K562 (cell line): ENCODE measurements at regions not wholly inside any gene's neighbourhood (a gene's known extent, or its start where the extent isn't known, plus 50 kb on each side); places are given as distances from the start of the nearest gene placed in this dataset.

Experiments used
- ATAC-seq: fragments of 200-7000 bp; cut with Tn5 transposase; 3 replicates; pipeline ENCODE4 v1.9.1; 2020; ENCODE audit warnings: moderate library complexity
- BruUV-seq: library from RNA; stranded (reverse); fragments of 400-500 nt; replicated peaks from 2 replicates; lab custom pipeline; 2021; lab: Mats Ljungman, UMichigan
- CTCF ChIA-PET: fragments of 300-600 bp; formaldehyde crosslinking; extraction: SDS; loops from one replicate; lab custom pipeline; 2021; ENCODE audit warnings: low intra/inter-chr PET ratio; lab: Yijun Ruan, JAX
- POLR2A ChIA-PET: fragments of 300-600, 350-650 bp; sonication (Branson Sonifier 250); formaldehyde crosslinking; extraction: SDS; loops from one replicate; lab custom pipeline; 2021; ENCODE audit warnings: antibody characterized with exemption, inconsistent platforms; lab: Yijun Ruan, JAX
- DNase-seq, 4 experiments: peaks; one replicate each; pipeline versions ENCODE4 v3.0.0 to v3.0.0-alpha.2; 2011 to 2018; ENCODE audit warnings: low spot score in 3 of 4, mixed read lengths in 3 of 4; ENCODE audit errors: extremely low read depth in 1 of 4
- FAIRE-seq: peaks from 2 replicates; lab custom pipeline; 2011; peaks lifted over from hg19 to GRCh38; lab: Jason Lieb, UNC
- H2AFZ ChIP-seq: 2 replicates; pipeline ENCODE4 v1.6.0; 2011; ENCODE audit warnings: low read depth, low read length, control low read depth, inconsistent platforms
- H3K27ac ChIP-seq: fragments of 200-600 bp; 3 replicates; pipeline ENCODE4 v1.8.0; 2011; ENCODE audit warnings: low read depth, mild to moderate bottlenecking, control low read depth, inconsistent platforms, low read length, moderate library complexity, mixed read lengths; ENCODE audit errors: extremely low read depth
- H3K27me3 ChIP-seq, 2 experiments: fragments of 300-600 bp in 1 of 2; 2 replicates in 1 of 2; 3 replicates in 1 of 2; pipeline versions ENCODE4 v1.6.0 to v1.8.0; 2011; ENCODE audit warnings: inconsistent platforms in 2 of 2, low read length in 2 of 2, mild to moderate bottlenecking in 1 of 2, mixed read lengths in 1 of 2, moderate library complexity in 1 of 2; ENCODE audit not compliant: control insufficient read depth in 2 of 2, insufficient read depth in 2 of 2
- H3K36me3 ChIP-seq: fragments of 300-600 bp; 3 replicates; pipeline ENCODE4 v1.8.0; 2011; ENCODE audit warnings: mild to moderate bottlenecking, low read length, inconsistent platforms; ENCODE audit not compliant: control insufficient read depth, insufficient read depth
- H3K4me1 ChIP-seq, 2 experiments: fragments of 200-600 bp in 1 of 2; replicated peaks in 1 of 2; 2 replicates in 1 of 2; 3 replicates in 1 of 2; pipeline versions ENCODE4 v1.5.1 to v1.8.0; 2011; ENCODE audit warnings: inconsistent platforms in 2 of 2, low read length in 2 of 2, mild to moderate bottlenecking in 1 of 2, mixed read lengths in 1 of 2, moderate library complexity in 1 of 2; ENCODE audit not compliant: control insufficient read depth in 2 of 2, insufficient read depth in 2 of 2
- H3K4me2 ChIP-seq: 2 replicates; pipeline ENCODE4 v1.6.1; 2011; ENCODE audit warnings: low read length, control low read depth, inconsistent platforms, mixed read lengths; ENCODE audit not compliant: insufficient read depth
- H3K4me3 ChIP-seq: fragments of 200-600 bp; sonication (generic), shearing (Covaris generic); 2 replicates; pipeline ENCODE4 v1.5.1; 2016; ENCODE audit warnings: control low read depth, inconsistent platforms
- H3K79me2 ChIP-seq: fragments of 200-600 bp; 3 replicates; pipeline ENCODE4 v1.8.0; 2011; ENCODE audit warnings: low read length, inconsistent platforms; ENCODE audit not compliant: control insufficient read depth, insufficient read depth
- H3K9ac ChIP-seq, 2 experiments: 2 replicates each; pipeline versions ENCODE4 v1.6.0 to v1.6.1; 2011; ENCODE audit warnings: low read depth in 2 of 2, low read length in 2 of 2, control low read depth in 1 of 2, inconsistent platforms in 1 of 2, mild to moderate bottlenecking in 1 of 2, mixed read lengths in 1 of 2; ENCODE audit not compliant: insufficient read depth in 1 of 2
- H3K9me1 ChIP-seq: one replicate; pipeline ENCODE4 v1.6.0; 2011; ENCODE audit warnings: inconsistent platforms, mild to moderate bottlenecking, low read length, moderate library complexity; ENCODE audit not compliant: control insufficient read depth, insufficient read depth
- H3K9me3 ChIP-seq: replicated peaks from 2 replicates; pipeline ENCODE4 v1.5.1; 2011; ENCODE audit warnings: low read depth, low read length, inconsistent platforms; ENCODE audit not compliant: control insufficient read depth, insufficient read depth
- H4K20me1 ChIP-seq: replicated peaks from 2 replicates; pipeline ENCODE4 v1.6.1; 2011; ENCODE audit warnings: low read length, inconsistent platforms, mixed read lengths; ENCODE audit not compliant: control insufficient read depth, insufficient read depth
- CXXC5 ChIP-seq: fragments of 250-450 bp; sonication (Bioruptor Pico); IDR thresholded peaks from 2 replicates; pipeline ENCODE4 v1.8.0; 2022; ENCODE audit warnings: inconsistent platforms, mild to moderate bottlenecking, moderate library complexity
- FOXA3 ChIP-seq, 2 experiments: fragments of 450-650 bp in 1 of 2; sonication (generic) in 1 of 2; formaldehyde crosslinking; IDR thresholded peaks in 1 of 2; conservative IDR thresholded peaks in 1 of 2; 2 replicates each; pipeline versions ENCODE4 v1.4.0 to v1.8.0; 2020 to 2022; ENCODE audit warnings: mild to moderate bottlenecking in 2 of 2, missing genetic modification reagents in 1 of 2
- GABPB1 ChIP-seq: sonication (generic); formaldehyde crosslinking; IDR thresholded peaks from 2 replicates; pipeline ENCODE4 v1.8.0; 2022; ENCODE audit warnings: mild to moderate bottlenecking, missing genetic modification reagents
- GATA2 ChIP-seq: sonication (generic); formaldehyde crosslinking; IDR thresholded peaks from 2 replicates; pipeline ENCODE4 v1.4.0; 2020; ENCODE audit warnings: mild to moderate bottlenecking, missing genetic modification reagents
- JUNB ChIP-seq: fragments of 450-650 bp; formaldehyde crosslinking; conservative IDR thresholded peaks from 2 replicates; pipeline ENCODE4 v1.4.0; 2020; ENCODE audit warnings: mild to moderate bottlenecking
- KLF13 ChIP-seq: fragments of 450-650 bp; IDR thresholded peaks from 2 replicates; pipeline ENCODE4 v1.6.1; 2016; ENCODE audit warnings: missing genetic modification characterization, low read depth, mild to moderate bottlenecking, missing compliant biosample characterization, moderate library complexity, borderline replicate concordance
- MYNN ChIP-seq, 2 experiments: sonication (generic); formaldehyde crosslinking in 1 of 2; IDR thresholded peaks; 2 replicates each; pipeline versions ENCODE4 v1.5.0 to v1.6.1; 2016 to 2020; ENCODE audit warnings: antibody characterized with exemption in 1 of 2, missing genetic modification reagents in 1 of 2
- NCOR1 ChIP-seq: fragments of 450-650 bp; IDR thresholded peaks from 2 replicates; pipeline ENCODE4 v1.6.1; 2016; ENCODE audit warnings: mild to moderate bottlenecking, moderate library complexity
- PURB ChIP-seq: sonication (generic); formaldehyde crosslinking; IDR thresholded peaks from 2 replicates; pipeline ENCODE4 v1.9.0; 2021; ENCODE audit warnings: low read depth, mild to moderate bottlenecking, missing genetic modification reagents
- TAF15 ChIP-seq: fragments of 200-400 bp; formaldehyde crosslinking; IDR thresholded peaks from 2 replicates; pipeline ENCODE4 v1.6.1; 2017; ENCODE audit warnings: mild to moderate bottlenecking, low read depth, low read length, moderate library complexity
- TGIF2 ChIP-seq: sonication (generic); formaldehyde crosslinking; IDR thresholded peaks from 2 replicates; pipeline ENCODE4 v1.8.1; 2022; ENCODE audit warnings: mild to moderate bottlenecking, missing genetic modification reagents, moderate library complexity
- XRCC5 ChIP-seq: fragments of 200-400 bp; formaldehyde crosslinking; IDR thresholded peaks from 2 replicates; pipeline ENCODE4 v1.6.1; 2017; ENCODE audit warnings: low read depth, mild to moderate bottlenecking, low read length
- ZNF121 ChIP-seq: sonication (generic); formaldehyde crosslinking; conservative IDR thresholded peaks from 2 replicates; pipeline ENCODE4 v1.8.0; 2022; ENCODE audit warnings: missing genetic modification reagents
- ZNF184 ChIP-seq: sonication (generic); formaldehyde crosslinking; IDR thresholded peaks from 2 replicates; pipeline ENCODE4 v1.5.0; 2020; ENCODE audit warnings: missing genetic modification reagents
- ZNF24 ChIP-seq: fragments of 450-650 bp; IDR thresholded peaks from 2 replicates; pipeline ENCODE4 v1.6.1; 2016
- ZNF354B ChIP-seq: fragments of 250-450 bp; sonication (Bioruptor Pico); IDR thresholded peaks from 2 replicates; pipeline ENCODE4 v1.4.0; 2020
- ZNF431 ChIP-seq: sonication (generic); formaldehyde crosslinking; IDR thresholded peaks from 2 replicates; pipeline ENCODE4 v1.8.0; 2022; ENCODE audit warnings: mild to moderate bottlenecking, missing genetic modification reagents
- ZNF76 ChIP-seq: fragments of 250-450 bp; sonication (Bioruptor Pico); IDR thresholded peaks from 2 replicates; pipeline ENCODE4 v1.4.0; 2020; ENCODE audit warnings: mild to moderate bottlenecking, moderate library complexity, borderline replicate concordance
- ZNF764 ChIP-seq: fragments of 250-450 bp; sonication (Bioruptor Pico); IDR thresholded peaks from 2 replicates; pipeline ENCODE4 v1.4.0; 2020; ENCODE audit warnings: low read depth, mild to moderate bottlenecking, moderate library complexity
- WGBS: fragments of 100-300 bp; shearing (Covaris generic); methylation state at CpG from one replicate; pipeline ENCODE4 v1.1.6; 2016; ENCODE audit warnings: low coverage, mixed read lengths; ENCODE audit not compliant: insufficient coverage; ENCODE audit errors: missing lambda C conversion rate; 5-methylcytosine and 5-hydroxymethylcytosine counted together
- in situ Hi-C: fragments of 300-500 bp; cut with MboI; formaldehyde crosslinking; loops from 4 replicates; pipeline ENCODE4 v1.15.0; 2018; ENCODE audit warnings: inconsistent platforms, mixed read lengths
- intact Hi-C: fragments of 100-400 bp; cut with micrococcal nuclease; formaldehyde crosslinking; loops from 2 replicates; pipeline ENCODE4 v1.14.2; 2022
- TF ChIP-seq, protein P1 (sequence below): fragments of 450-650 bp; IDR thresholded peaks from 2 replicates; pipeline ENCODE4 v1.6.1; 2016; ENCODE audit warnings: missing biosample characterization, missing genetic modification characterization
- TF ChIP-seq, protein P2 (sequence below), 2 experiments: fragments of 450-650 bp; conservative IDR thresholded peaks; 2 replicates each; pipeline ENCODE4 v1.6.1; 2017; ENCODE audit warnings: mild to moderate bottlenecking in 2 of 2, moderate library complexity in 2 of 2

DNA sequence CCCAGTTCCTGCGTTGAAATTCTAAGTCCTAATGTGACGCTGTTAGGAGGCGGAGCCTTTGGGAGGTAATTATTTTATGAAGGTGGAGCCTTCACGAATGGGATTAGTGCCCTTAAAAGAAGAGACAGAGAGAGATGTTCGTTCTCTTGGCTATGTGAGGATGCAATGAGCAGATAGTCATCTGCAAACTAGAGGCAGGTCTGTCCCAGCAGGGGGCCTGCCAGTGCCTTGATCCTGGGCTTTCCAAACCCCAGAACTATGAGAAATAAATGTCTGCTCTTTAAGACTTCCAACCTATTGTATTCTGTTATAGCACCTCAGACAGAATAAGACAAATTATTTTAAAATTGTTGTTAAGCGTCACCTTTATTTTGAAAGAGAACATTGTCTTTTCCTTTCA is 123.1 kb upstream of the KCNJ6 start:
- Histone ChIP-seq H3K9me3 (no peaks in the 10 kb centered on the region), H3K9ac (no peak overlapping the region), H3K36me3 (no peaks in the 10 kb centered on the region), H4K20me1 (no peaks in the 10 kb centered on the region), H2AFZ (no peak overlapping the region), H3K27ac (no peak overlapping the region), H3K79me2 (no peaks in the 10 kb centered on the region), H3K27me3 (no peaks in the 10 kb centered on the region), H3K4me3 (no peak overlapping the region), H3K9me1 (no peaks in the 10 kb centered on the region), H3K4me2 (no peak overlapping the region), H3K4me1 (peaks cover 0 to 5% of the 10 kb centered on the region in 2 experiments; a peak in 1 of 5 replicates)
- CTCF ChIA-PET: interaction anchor here (1.3 kb wide), 1 partner anchor 87 kb away, joined by 3 read pairs; no protein-coding TSS in a partner anchor
- POLR2A ChIA-PET: no interaction called here
- BruUV-seq: no TSS peak
- WGBS: 51% methylated on average over 6 of the region's 6 CpGs
- in situ Hi-C loops (no loop called here), intact Hi-C loops (loop anchor here (1.0 to 5.0 kb wide), 2 partner anchors 87 to 313 kb away; no protein-coding TSS in a partner anchor)
- DNase-seq: peak; percentile 41 to 58 (median 44)
- peak; percentile 15 for FAIRE-seq
- peak; percentile 83 for ATAC-seq
- TF ChIP-seq MYNN (IDR thresholded peaks at IDR 0.05) (no peak), MYNN (CRISPR knock-in tag; IDR thresholded peaks at IDR 0.05) (no peak), KLF13 (tag) (no peak), ZNF431 (no peak), XRCC5 (no peak), GABPB1 (CRISPR knock-in tag) (no peak), TAF15 (no peak), GATA2 (CRISPR knock-in tag) (peak; percentile 60), ZNF764 (CRISPR knock-in tag) (no peak), ZNF121 (CRISPR knock-in tag) (no peak), ZNF354B (CRISPR knock-in tag) (no peak), NCOR1 (no peak), PURB (CRISPR knock-in tag) (no peak), TGIF2 (CRISPR knock-in tag) (no peak), ZNF184 (CRISPR knock-in tag) (no peak), ZNF76 (CRISPR knock-in tag) (no peak), JUNB (CRISPR knock-in tag) (no peak), CXXC5 (CRISPR knock-in tag) (no peak), FOXA3 (CRISPR knock-in tag; conservative IDR thresholded peaks at IDR 0.05 in 1 of 2, IDR thresholded peaks at IDR 0.05 in 1 of 2) (no peak), ZNF24 (no peak)
- TF ChIP-seq, protein P1, sequence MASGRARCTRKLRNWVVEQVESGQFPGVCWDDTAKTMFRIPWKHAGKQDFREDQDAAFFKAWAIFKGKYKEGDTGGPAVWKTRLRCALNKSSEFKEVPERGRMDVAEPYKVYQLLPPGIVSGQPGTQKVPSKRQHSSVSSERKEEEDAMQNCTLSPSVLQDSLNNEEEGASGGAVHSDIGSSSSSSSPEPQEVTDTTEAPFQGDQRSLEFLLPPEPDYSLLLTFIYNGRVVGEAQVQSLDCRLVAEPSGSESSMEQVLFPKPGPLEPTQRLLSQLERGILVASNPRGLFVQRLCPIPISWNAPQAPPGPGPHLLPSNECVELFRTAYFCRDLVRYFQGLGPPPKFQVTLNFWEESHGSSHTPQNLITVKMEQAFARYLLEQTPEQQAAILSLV (tag): no peak
- TF ChIP-seq, protein P2, sequence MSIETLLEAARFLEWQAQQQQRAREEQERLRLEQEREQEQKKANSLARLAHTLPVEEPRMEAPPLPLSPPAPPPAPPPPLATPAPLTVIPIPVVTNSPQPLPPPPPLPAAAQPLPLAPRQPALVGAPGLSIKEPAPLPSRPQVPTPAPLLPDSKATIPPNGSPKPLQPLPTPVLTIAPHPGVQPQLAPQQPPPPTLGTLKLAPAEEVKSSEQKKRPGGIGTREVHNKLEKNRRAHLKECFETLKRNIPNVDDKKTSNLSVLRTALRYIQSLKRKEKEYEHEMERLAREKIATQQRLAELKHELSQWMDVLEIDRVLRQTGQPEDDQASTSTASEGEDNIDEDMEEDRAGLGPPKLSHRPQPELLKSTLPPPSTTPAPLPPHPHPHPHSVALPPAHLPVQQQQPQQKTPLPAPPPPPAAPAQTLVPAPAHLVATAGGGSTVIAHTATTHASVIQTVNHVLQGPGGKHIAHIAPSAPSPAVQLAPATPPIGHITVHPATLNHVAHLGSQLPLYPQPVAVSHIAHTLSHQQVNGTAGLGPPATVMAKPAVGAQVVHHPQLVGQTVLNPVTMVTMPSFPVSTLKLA (conservative IDR thresholded peaks at IDR 0.05): no peak
